ENCODE measurements at regions not wholly inside any gene's neighbourhood (a gene's known extent, or its start where the extent isn't known, plus 50 kb on each side); places are given as distances from the start of the nearest gene placed in this dataset.
"Not testable (repeated sequence)": the region's sequence is repeated elsewhere in the genome, so short reads cannot be mapped to it uniquely, and the experiment has no call there.

DNA sequence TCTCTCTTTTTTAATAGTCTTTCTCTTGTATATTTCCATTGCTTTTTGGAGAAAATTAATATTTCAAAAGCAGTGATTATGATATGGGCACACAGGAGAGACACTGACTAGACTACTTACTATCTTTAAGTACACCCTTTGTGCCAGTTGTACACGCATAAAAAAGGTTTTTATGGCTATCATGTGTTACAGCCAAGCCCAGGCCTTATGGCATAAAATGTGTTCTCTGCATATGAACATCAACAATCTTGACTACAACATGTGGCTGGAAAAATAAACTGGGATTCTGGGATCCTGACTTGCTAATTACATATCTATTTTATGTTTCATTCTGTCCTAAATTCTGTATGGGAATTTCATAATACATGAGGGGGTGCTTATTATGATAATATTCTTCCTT lies 1401.8 kb downstream of the SLITRK5 start:
- TF ChIP-seq POLR2AphosphoS5 (IDR thresholded peaks at IDR 0.05): no peak
- TF ChIP-seq CTCF (IDR thresholded peaks at IDR 0.05): no peak
- TF ChIP-seq POLR2A (IDR thresholded peaks at IDR 0.05): no peak
- TF ChIP-seq EP300 (IDR thresholded peaks at IDR 0.05): no peak
- Histone ChIP-seq H3K27ac (no peak overlapping the region), H3K36me3 (no peaks in the 10 kb centered on the region), H3K27me3 (no peaks in the 10 kb centered on the region), H3K9me3 (no peaks in the 10 kb centered on the region), H3K4me3 (no peak overlapping the region), H3K4me1 (no peaks in the 10 kb centered on the region)
- no peak for ATAC-seq
- 67 to 80% methylated on average over 1 of the region's 1 CpG for WGBS, 2 donors (ENCODE audit: low coverage in 1 of 2)

- H3K4me3 ChIP-seq: no peak overlapping the region
- H3K36me3 ChIP-seq: no peaks in the 10 kb centered on the region
- no peaks in the 10 kb centered on the region for H3K4me1 ChIP-seq
- H3K9me3 ChIP-seq: no peaks in the 10 kb centered on the region
- WGBS, 2 donors (ENCODE audit: low coverage in 1 of 2): 93 to 100% methylated on average over 1 to 2 of the region's 2 CpGs
- no peak for ATAC-seq
- TF ChIP-seq POLR2A (IDR thresholded peaks at IDR 0.05) (no peak), POLR2AphosphoS5 (IDR thresholded peaks at IDR 0.05) (no peak), EP300 (IDR thresholded peaks at IDR 0.05) (no peak), CTCF (IDR thresholded peaks at IDR 0.05) (no peak)
- H3K27me3 ChIP-seq: no peaks in the 10 kb centered on the region
- H3K27ac ChIP-seq: no peak overlapping the region
These were observed 1405.5 kb downstream of the SLITRK5 start for GRCh38 chr13:89076622-89077021.

GRCh38 chr13:89082623-89083022 lies 1411.5 kb downstream of the SLITRK5 start:
- 92 to 93% methylated on average over 3 of the region's 3 CpGs for WGBS, 2 donors (ENCODE audit: low coverage in 1 of 2)
- no peak for ATAC-seq
- Histone ChIP-seq H3K4me1 (no peaks in the 10 kb centered on the region), H3K9me3 (no peaks in the 10 kb centered on the region), H3K4me3 (no peak overlapping the region), H3K27ac (no peak overlapping the region), H3K36me3 (no peaks in the 10 kb centered on the region), H3K27me3 (no peaks in the 10 kb centered on the region)
- no peak for TF ChIP-seq CTCF (IDR thresholded peaks at IDR 0.05)
- TF ChIP-seq EP300 (IDR thresholded peaks at IDR 0.05): no peak
- TF ChIP-seq POLR2A (IDR thresholded peaks at IDR 0.05): no peak
- TF ChIP-seq POLR2AphosphoS5 (IDR thresholded peaks at IDR 0.05): no peak

GRCh38 chr13:89088107-89088506 lies 1416.9 kb downstream of the SLITRK5 start:
- H3K9me3 ChIP-seq, H3K27me3 ChIP-seq, H3K27ac ChIP-seq, ATAC-seq, H3K36me3 ChIP-seq, H3K4me1 ChIP-seq, H3K4me3 ChIP-seq: not testable (repeated sequence)
- WGBS, 2 donors (ENCODE audit: low coverage in 1 of 2): no CpG with 5 or more reads among the region's 16 CpGs

DNA sequence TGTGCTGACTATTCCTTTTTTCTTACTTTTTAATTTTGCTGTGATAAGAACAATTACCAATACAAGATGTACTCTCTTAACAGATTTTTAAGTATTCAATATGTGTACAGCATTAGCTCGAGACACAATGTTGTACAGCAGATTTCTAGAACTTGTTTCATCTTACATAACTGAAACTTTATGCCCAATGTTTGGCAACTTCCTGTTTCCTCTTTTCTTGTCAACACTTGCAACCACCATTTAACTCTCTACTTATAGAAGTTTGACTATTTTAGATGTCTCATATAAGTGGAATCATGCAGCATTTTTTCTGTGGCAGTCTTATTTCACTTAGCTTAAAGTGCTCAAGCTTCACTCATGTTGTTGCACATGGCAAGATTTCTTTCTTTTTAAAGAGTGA lies 1426.8 kb downstream of the SLITRK5 start:
- TF ChIP-seq POLR2A (IDR thresholded peaks at IDR 0.05) (no peak), POLR2AphosphoS5 (IDR thresholded peaks at IDR 0.05) (no peak), CTCF (IDR thresholded peaks at IDR 0.05) (no peak), EP300 (IDR thresholded peaks at IDR 0.05) (no peak)
- Histone ChIP-seq H3K4me1 (no peaks in the 10 kb centered on the region), H3K27me3 (no peaks in the 10 kb centered on the region), H3K4me3 (no peak overlapping the region), H3K36me3 (no peaks in the 10 kb centered on the region), H3K27ac (no peak overlapping the region), H3K9me3 (no peaks in the 10 kb centered on the region)
- 71 to 77% methylated on average over 1 of the region's 1 CpG for WGBS, 2 donors (ENCODE audit: low coverage in 1 of 2)
- no peak for ATAC-seq

GRCh38 chr13:89113744-89114143 lies 1442.6 kb downstream of the SLITRK5 start:
- ATAC-seq: no peak
- Histone ChIP-seq H3K4me1 (no peaks in the 10 kb centered on the region), H3K4me3 (no peak overlapping the region), H3K9me3 (no peaks in the 10 kb centered on the region), H3K27me3 (no peaks in the 10 kb centered on the region), H3K36me3 (no peaks in the 10 kb centered on the region), H3K27ac (no peak overlapping the region)
- TF ChIP-seq CTCF (IDR thresholded peaks at IDR 0.05): no peak
- TF ChIP-seq POLR2A (IDR thresholded peaks at IDR 0.05): no peak
- TF ChIP-seq EP300 (IDR thresholded peaks at IDR 0.05): no peak
- no peak for TF ChIP-seq POLR2AphosphoS5 (IDR thresholded peaks at IDR 0.05)
- WGBS, 2 donors (ENCODE audit: low coverage in 1 of 2): 39 to 58% methylated on average over 5 of the region's 5 CpGs

Data from gastroesophageal sphincter (tissue), 4 donors.